H1 (cell line): ENCODE measurements at regions not wholly inside any gene's neighbourhood (a gene's known extent, or its start where the extent isn't known, plus 50 kb on each side); places are given as distances from the start of the nearest gene placed in this dataset.

Experiments
- CTCF ChIA-PET: fragments of 300-600 bp; sonication (Branson Sonifier 250); formaldehyde crosslinking; loops from one replicate; lab custom pipeline; 2021; ENCODE audit not compliant: partially characterized antibody; lab: Charles Lee
- POLR2A ChIA-PET: fragments of 300-600 bp; sonication (Branson Sonifier 250); formaldehyde crosslinking; loops from one replicate; lab custom pipeline; 2021; ENCODE audit warnings: inconsistent platforms; ENCODE audit not compliant: partially characterized antibody; lab: Charles Lee
- DNase-seq, 2 experiments: peaks; one replicate each; pipeline versions ENCODE4 v3.0.0 to v3.0.0-alpha.2; 2010 to 2022; ENCODE audit warnings: low spot score in 2 of 2, low read depth in 1 of 2, mixed read lengths in 1 of 2
- FAIRE-seq: peaks from 2 replicates; lab custom pipeline; 2011; peaks lifted over from hg19 to GRCh38; lab: Jason Lieb, UNC
- H2AFZ ChIP-seq: 2 replicates; pipeline ENCODE4 v1.8.1; 2012; ENCODE audit warnings: low read length, inconsistent platforms
- H2AK5ac ChIP-seq: 2 replicates; pipeline ENCODE4 v1.6.1; 2013; ENCODE audit warnings: low read depth, low read length
- H2BK120ac ChIP-seq: replicated peaks from 2 replicates; pipeline ENCODE3; 2013; ENCODE audit warnings: low read depth, low read length, inconsistent platforms
- H2BK12ac ChIP-seq: 2 replicates; pipeline ENCODE4 v1.6.1; 2013; ENCODE audit warnings: low read depth, low read length
- H2BK15ac ChIP-seq: 2 replicates; pipeline ENCODE4 v1.6.1; 2013; ENCODE audit warnings: low read length
- H2BK20ac ChIP-seq: 2 replicates; pipeline ENCODE4 v1.6.1; 2013; ENCODE audit warnings: low read length
- H2BK5ac ChIP-seq: 2 replicates; pipeline ENCODE4 v1.6.1; 2013; ENCODE audit warnings: low read depth, low read length
- H3K14ac ChIP-seq: 2 replicates; pipeline ENCODE4 v1.6.1; 2013; ENCODE audit warnings: inconsistent platforms; ENCODE audit not compliant: insufficient read length
- H3K18ac ChIP-seq: 2 replicates; pipeline ENCODE4 v1.6.1; 2013; ENCODE audit warnings: low read length; ENCODE audit errors: extremely low read depth
- H3K23ac ChIP-seq: 2 replicates; pipeline ENCODE4 v1.6.1; 2013; ENCODE audit warnings: inconsistent platforms; ENCODE audit not compliant: insufficient read length
- H3K23me2 ChIP-seq: 2 replicates; pipeline ENCODE4 v1.6.1; 2013; ENCODE audit warnings: low read depth, low read length
- H3K27ac ChIP-seq: 2 replicates; pipeline ENCODE4 v1.6.1; 2011; ENCODE audit warnings: low read depth, low read length, inconsistent platforms
- H3K27me3 ChIP-seq, 4 experiments: replicated peaks in 1 of 4; 1 replicate in 1 of 4; 2 replicates in 3 of 4; pipeline versions ENCODE4 v1.6.1 to v1.8.1; 2011 to 2013; ENCODE audit warnings: low read length in 3 of 4, mild to moderate bottlenecking in 3 of 4, inconsistent platforms in 2 of 4, mixed read lengths in 2 of 4, moderate library complexity in 1 of 4; ENCODE audit not compliant: control insufficient read depth in 3 of 4, insufficient read depth in 3 of 4; ENCODE audit errors: extremely low read depth in 1 of 4
- H3K36me3 ChIP-seq, 4 experiments: 2 replicates each; pipeline versions ENCODE4 v1.6.1 to v1.8.1; 2011 to 2013; ENCODE audit warnings: mild to moderate bottlenecking in 4 of 4, low read length in 3 of 4, moderate library complexity in 2 of 4, control low read depth in 1 of 4, inconsistent platforms in 1 of 4; ENCODE audit not compliant: insufficient read depth in 4 of 4, control insufficient read depth in 2 of 4
- H3K4ac ChIP-seq: replicated peaks from 2 replicates; pipeline ENCODE3; 2013; ENCODE audit warnings: low read length, low read depth, mixed read lengths, inconsistent platforms; ENCODE audit not compliant: insufficient read length
- H3K4me1 ChIP-seq, 4 experiments: replicated peaks in 1 of 4; 1 replicate in 1 of 4; 2 replicates in 3 of 4; pipeline versions ENCODE4 v1.6.1 to v1.8.1; 2011 to 2013; ENCODE audit warnings: low read length in 3 of 4, inconsistent platforms in 2 of 4, mixed read lengths in 1 of 4; ENCODE audit not compliant: insufficient read depth in 4 of 4, control insufficient read depth in 3 of 4
- H3K4me2 ChIP-seq, 2 experiments: 2 replicates each; pipeline versions ENCODE4 v1.6.1 to v1.8.1; 2011 to 2013; ENCODE audit warnings: low read depth in 2 of 2, low read length in 2 of 2, control low read depth in 1 of 2, inconsistent platforms in 1 of 2, mild to moderate bottlenecking in 1 of 2; ENCODE audit not compliant: insufficient read depth in 1 of 2
- H3K4me3 ChIP-seq, 4 experiments: fragments of 200-600, 300-600 bp in 1 of 4; sonication (generic), shearing (Covaris generic), sonication (Bioruptor Twin) in 1 of 4; 2 replicates each; pipeline versions ENCODE4 v1.5.1 to v1.8.1; 2011 to 2016; ENCODE audit warnings: low read length in 4 of 4, low read depth in 3 of 4, control low read depth in 2 of 4, inconsistent platforms in 2 of 4, mild to moderate bottlenecking in 2 of 4, mixed read lengths in 1 of 4, moderate library complexity in 1 of 4; ENCODE audit not compliant: insufficient read depth in 2 of 4; ENCODE audit errors: extremely low read depth in 1 of 4
- H3K56ac ChIP-seq: replicated peaks from 2 replicates; pipeline ENCODE3; 2013; ENCODE audit warnings: low read depth, mild to moderate bottlenecking, mixed read lengths, low read length, inconsistent platforms; ENCODE audit not compliant: insufficient read length
- H3K79me1 ChIP-seq: 2 replicates; pipeline ENCODE4 v1.6.1; 2013; ENCODE audit warnings: low read depth, low read length, control low read depth
- H3K79me2 ChIP-seq, 2 experiments: 2 replicates each; pipeline versions ENCODE4 v1.6.1 to v1.8.1; 2012 to 2013; ENCODE audit warnings: low read length in 2 of 2, mild to moderate bottlenecking in 2 of 2, inconsistent platforms in 1 of 2; ENCODE audit not compliant: insufficient read depth in 2 of 2, control insufficient read depth in 1 of 2
- H3K9ac ChIP-seq, 4 experiments: replicated peaks in 1 of 4; 1 replicate in 1 of 4; 2 replicates in 3 of 4; pipeline versions ENCODE4 v1.6.1 to v1.8.1; 2011 to 2013; ENCODE audit warnings: low read depth in 3 of 4, low read length in 3 of 4, control low read depth in 2 of 4, mild to moderate bottlenecking in 2 of 4, moderate library complexity in 2 of 4, inconsistent platforms in 1 of 4; ENCODE audit errors: extremely low read depth in 1 of 4
- H3K9me3 ChIP-seq, 2 experiments: 2 replicates each; pipeline versions ENCODE4 v1.6.1 to v1.8.1; 2012 to 2013; ENCODE audit warnings: mild to moderate bottlenecking in 2 of 2, moderate library complexity in 2 of 2, control low read depth in 1 of 2, inconsistent platforms in 1 of 2, low read depth in 1 of 2, low read length in 1 of 2, mixed read lengths in 1 of 2; ENCODE audit not compliant: insufficient read depth in 2 of 2
- H4K20me1 ChIP-seq, 2 experiments: replicated peaks in 1 of 2; 2 replicates each; pipeline versions ENCODE3 to v1.8.1; 2011 to 2013; ENCODE audit warnings: inconsistent platforms in 2 of 2, low read length in 2 of 2, mild to moderate bottlenecking in 1 of 2; ENCODE audit not compliant: insufficient read depth in 2 of 2, control insufficient read depth in 1 of 2
- H4K5ac ChIP-seq: 2 replicates; pipeline ENCODE4 v1.6.1; 2013; ENCODE audit warnings: low read length, low read depth, mixed read lengths, inconsistent platforms; ENCODE audit not compliant: insufficient read length
- H4K8ac ChIP-seq: 2 replicates; pipeline ENCODE4 v1.8.0; 2013; ENCODE audit warnings: mild to moderate bottlenecking, moderate library complexity, low read length, inconsistent platforms; ENCODE audit not compliant: insufficient read depth; ENCODE audit errors: extremely low read depth
- H4K91ac ChIP-seq: replicated peaks from 2 replicates; pipeline ENCODE3; 2013; ENCODE audit warnings: low read length, mixed read lengths, inconsistent platforms; ENCODE audit not compliant: insufficient read length
- ASH2L ChIP-seq: fragments of 200-600, 300-600 bp; sonication (generic); IDR thresholded peaks from one replicate; pipeline ENCODE4 v1.7.1; 2017; ENCODE audit warnings: low read length
- SAP30 ChIP-seq: fragments of 300-600 bp; sonication (generic); IDR thresholded peaks from 2 replicates; pipeline ENCODE4 v1.7.1; 2012; ENCODE audit warnings: low read length, moderate library complexity, mild to moderate bottlenecking, inconsistent platforms; ENCODE audit not compliant: insufficient read depth, insufficient replicate concordance
- WGBS, 2 experiments: shearing (Covaris generic) in 1 of 2; methylation state at CpG; one replicate each; pipeline versions ENCODE4 v1.1.6 to v1.1.7; 2013 to 2015; ENCODE audit warnings: low lambda C conversion rate in 2 of 2, mixed read lengths in 2 of 2, inconsistent platforms in 1 of 2, low coverage in 1 of 2, missing lambda C conversion rate in 1 of 2; ENCODE audit not compliant: insufficient replicate concordance in 2 of 2, insufficient coverage in 1 of 2, insufficient read length in 1 of 2; ENCODE audit errors: extremely low coverage in 1 of 2, missing lambda C conversion rate in 1 of 2; 5-methylcytosine and 5-hydroxymethylcytosine counted together

DNA sequence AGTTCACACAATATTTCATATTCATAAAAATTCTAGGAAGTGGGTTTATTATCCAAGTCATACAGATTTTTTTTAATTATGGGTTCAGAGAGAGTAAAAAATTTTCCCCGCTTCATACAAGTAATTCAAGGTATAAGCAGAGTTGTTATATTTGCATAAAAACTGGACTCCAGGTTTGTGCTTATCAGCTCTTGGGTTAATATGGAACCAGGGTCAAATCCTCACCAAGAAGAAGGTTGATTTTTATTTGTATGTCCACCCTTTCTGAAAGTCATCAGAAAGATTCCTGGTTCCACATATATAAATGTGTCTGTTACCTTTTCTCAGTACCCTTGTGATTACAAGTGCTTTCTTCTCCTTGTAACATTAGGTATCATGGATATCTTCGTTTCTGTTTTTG is 143.8 kb upstream of the PKN2 start:
- H2AK5ac ChIP-seq = no peak overlapping the region
- H4K91ac ChIP-seq = no peak overlapping the region
- H3K4me1 ChIP-seq = no peaks in the 10 kb centered on the region
- H3K4me3 ChIP-seq = no peak overlapping the region
- no peak overlapping the region for H4K5ac ChIP-seq
- CTCF ChIA-PET = interaction anchor here (0.6 to 1.6 kb wide), 5 partner anchors 9 to 632 kb away, joined by 3 to 6 read pairs (median 3); no protein-coding TSS in a partner anchor
- H3K4me2 ChIP-seq = no peak overlapping the region
- no peak overlapping the region for H2BK15ac ChIP-seq
- H3K27me3 ChIP-seq = peaks cover 0 to 1% (median 0%) of the 10 kb centered on the region in 4 experiments; a peak in 1 of 7 replicates
- WGBS, 2 experiments = 78% methylated on average over 2 of the region's 2 CpGs; no CpG with 5 or more reads in 1 of the 2 experiments
- no peak overlapping the region for H3K18ac ChIP-seq
- no peak overlapping the region for H2BK120ac ChIP-seq
- H3K27ac ChIP-seq = no peak overlapping the region
- no peak overlapping the region for H2BK20ac ChIP-seq
- no peak overlapping the region for H3K9ac ChIP-seq
- no peak overlapping the region for H4K8ac ChIP-seq
- H3K56ac ChIP-seq = no peak overlapping the region
- no peak overlapping the region for H3K23ac ChIP-seq
- H3K14ac ChIP-seq = no peak overlapping the region
- no peaks in the 10 kb centered on the region; the same call in 1 of the 2 replicates for H3K23me2 ChIP-seq
- DNase-seq = no peak
- no peak overlapping the region for H2BK12ac ChIP-seq
- POLR2A ChIA-PET = no interaction called here
- no peak overlapping the region for H2BK5ac ChIP-seq
- no peaks in the 10 kb centered on the region for H3K79me1 ChIP-seq
- no peaks in the 10 kb centered on the region for H4K20me1 ChIP-seq
- H3K4ac ChIP-seq = no peak overlapping the region
- no peak overlapping the region for H2AFZ ChIP-seq
- no peaks in the 10 kb centered on the region for H3K79me2 ChIP-seq
- H3K9me3 ChIP-seq = no peaks in the 10 kb centered on the region
- no peaks in the 10 kb centered on the region for H3K36me3 ChIP-seq
- no peak for TF ChIP-seq ASH2L
- no peak for TF ChIP-seq SAP30
- FAIRE-seq = no peak
